M059J (cell line): ENCODE measurements at regions not wholly inside any gene's neighbourhood (a gene's known extent, or its start where the extent isn't known, plus 50 kb on each side); places are given as distances from the start of the nearest gene placed in this dataset.

ENCODE experiments used
- DNase-seq: peaks from one replicate; pipeline ENCODE4 v3.0.0-alpha.2; 2012; ENCODE audit warnings: low read depth

DNA sequence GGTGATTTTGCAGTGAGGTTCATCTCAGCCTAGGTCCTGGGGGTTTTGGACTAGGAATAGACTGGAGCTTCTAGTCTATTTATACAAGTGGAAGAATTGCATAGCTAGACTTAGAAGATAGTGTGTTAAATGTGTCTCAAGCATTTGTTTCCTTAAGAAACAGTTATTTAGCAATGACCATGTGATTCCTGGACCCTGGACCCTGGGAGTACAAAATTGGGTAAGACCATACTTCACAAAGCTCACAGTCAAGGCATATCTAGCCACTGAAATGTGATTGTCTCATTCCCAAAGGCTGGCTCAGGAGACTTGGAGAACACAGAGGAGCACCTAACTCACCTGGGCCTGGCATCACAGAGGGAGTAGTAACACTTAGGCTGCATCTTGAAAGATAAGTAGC, 754.5 kb downstream of the SATB2 start:
- DNase-seq: no peak

DNA sequence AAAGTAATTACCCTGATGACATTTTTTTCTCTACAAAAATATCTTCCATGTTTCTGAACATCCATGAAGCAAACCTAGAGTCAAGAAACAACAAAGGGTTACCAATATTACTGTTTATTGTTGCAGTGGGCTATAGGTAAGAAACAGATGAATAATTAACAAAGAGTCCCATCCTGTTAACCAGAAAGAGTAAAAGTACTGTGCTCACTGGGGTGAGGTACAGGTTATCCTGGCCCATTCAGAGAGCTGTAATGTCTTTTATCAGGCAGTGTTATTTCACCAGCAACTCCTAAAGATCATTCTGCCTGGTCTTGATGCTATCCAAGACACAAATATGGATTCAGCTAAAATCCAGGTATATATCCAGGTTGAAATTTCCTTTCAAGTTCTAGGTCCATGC, 754.9 kb downstream of the SATB2 start:
- DNase-seq: no peak

DNA sequence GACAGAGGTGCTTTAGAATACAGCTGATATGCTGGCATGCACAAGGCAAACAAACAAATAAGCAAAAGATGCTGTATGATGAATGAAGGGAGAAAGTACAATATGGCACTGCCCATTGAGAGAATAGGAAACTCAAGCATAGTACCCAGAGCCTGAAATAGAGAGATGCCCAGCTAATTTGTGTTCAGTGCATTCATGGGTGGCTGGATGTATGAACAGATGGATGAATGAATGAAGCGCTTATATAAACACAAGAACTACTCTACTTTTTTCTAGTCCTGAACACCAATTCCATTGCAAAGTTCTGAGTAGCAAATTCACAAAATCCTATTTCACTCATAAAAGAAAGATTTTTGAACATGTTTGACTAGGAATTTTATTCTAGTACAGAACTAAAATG, 756.3 kb downstream of the SATB2 start:
- no peak for DNase-seq

DNA sequence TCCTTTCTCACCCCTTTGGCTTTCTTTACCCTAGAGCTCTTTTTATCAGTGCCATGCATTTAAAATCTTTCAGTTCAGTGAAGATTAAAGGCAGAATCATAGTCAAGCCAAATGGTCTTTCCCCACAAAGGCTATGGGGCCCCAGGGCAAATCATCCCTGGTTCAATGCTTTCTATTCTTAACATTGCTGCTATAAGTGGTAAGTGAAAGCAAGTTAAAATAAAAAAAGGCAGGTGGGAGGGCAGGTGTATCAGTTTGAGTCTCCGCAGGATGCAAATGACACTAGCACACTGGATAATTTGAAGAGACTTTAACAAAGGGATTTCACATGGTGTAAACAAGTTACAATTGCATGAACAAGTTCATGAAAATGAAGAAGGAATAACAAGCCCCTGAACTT, 757.4 kb downstream of the SATB2 start:
- no peak for DNase-seq

DNA sequence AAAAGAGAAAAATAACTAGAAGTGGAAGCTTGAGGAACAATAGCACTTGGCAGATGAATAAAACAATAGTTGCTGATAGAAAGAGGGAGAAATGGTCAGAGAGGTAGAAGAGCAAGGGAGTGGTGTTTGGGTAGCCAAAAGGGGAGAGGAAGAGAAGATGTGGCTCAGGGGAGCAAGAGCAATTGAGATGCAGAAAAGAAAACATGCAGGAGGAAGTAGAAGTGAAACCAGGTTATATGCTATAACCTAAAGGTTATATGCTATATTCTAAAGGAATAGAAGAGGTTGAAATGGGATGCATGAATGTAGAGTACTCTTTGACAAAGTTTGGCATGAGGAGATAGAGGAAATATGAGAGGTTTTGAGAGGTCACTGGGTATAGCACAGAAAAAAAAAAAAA, 759.5 kb downstream of the SATB2 start:
- DNase-seq: no peak

DNA sequence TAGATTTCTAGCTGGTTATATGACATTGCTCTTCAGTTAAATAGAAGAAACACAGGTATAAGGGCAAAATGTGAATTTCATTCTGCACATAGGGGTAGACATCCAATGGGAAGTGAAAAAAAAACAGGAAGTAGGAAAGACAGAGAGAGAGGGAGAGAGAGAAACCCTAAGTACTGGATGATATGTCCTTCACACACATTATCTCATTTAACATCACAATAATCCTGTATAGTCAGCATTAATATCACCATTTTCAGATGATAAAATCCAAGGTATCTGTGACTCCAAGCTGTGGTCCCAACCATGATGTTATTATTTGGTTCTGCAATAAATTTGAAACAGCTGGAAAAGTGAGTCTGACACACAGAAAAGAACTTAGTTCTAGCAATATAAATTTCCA, 759.9 kb downstream of the SATB2 start:
- no peak for DNase-seq

DNA sequence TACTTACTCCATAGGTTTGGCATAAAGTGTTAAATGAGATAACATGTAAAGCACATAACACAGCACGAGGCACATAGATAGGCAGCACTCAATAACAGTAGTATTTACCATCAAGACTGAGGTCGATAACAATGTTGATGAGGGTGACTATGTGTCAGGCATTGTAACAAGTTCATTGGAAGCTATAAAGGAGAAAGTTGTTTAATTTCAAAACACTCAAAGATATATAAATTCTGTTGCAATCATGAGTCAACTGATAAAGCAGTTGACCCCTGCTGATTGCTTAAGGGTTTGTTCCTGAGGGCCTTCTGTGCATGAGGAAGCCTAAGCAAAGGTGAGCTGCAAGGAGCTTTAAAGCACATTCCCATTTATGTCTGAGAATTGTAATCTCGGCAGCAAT, 760.5 kb downstream of the SATB2 start:
- no peak for DNase-seq

DNA sequence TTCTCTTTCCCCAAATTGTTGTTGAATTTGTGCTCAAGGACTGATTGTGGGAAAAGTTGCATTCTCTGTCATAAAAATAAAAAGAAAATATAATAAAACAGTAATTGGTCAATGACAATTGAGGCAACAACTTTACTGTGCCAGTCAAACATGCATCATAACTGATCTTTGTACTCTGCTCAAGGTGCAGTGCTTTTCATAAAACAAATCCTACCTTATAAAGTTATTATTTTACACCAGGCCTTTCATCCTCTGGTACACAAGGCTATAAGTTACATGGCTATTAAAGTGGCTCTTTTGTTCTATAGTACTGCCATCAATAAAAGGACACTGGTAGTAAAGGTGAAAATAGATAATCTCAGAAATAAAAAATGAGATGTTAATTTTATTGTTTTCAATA, 761.9 kb downstream of the SATB2 start:
- DNase-seq: no peak

DNA sequence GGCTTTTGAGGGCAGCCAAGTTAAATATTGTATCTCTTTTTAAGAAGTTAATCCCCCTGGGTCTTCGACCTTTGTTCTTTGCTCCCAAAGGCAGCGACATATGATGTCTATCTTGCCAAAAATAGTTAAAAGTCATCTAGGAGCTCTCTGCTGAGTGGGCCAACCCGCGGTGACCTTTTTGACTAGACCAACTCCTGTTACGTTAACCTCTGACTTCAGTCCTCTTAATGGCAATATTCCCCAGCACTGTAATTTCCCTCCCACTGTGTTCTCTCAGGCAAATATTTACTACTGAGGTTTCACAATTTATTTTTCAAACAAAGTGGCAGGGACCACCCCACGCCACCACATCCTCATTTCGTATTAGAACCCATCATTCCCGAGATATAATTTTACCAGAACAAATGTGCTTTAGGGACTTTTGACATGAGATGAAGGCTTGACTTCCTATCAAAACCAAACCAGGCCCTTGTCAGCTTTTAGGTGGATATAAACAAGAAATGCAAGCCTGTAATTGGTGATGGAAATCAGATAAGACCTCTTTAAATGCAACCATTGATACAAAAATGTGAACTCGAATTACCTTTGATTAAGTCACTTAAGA, 764.7 kb downstream of the SATB2 start:
- no peak for DNase-seq

DNA sequence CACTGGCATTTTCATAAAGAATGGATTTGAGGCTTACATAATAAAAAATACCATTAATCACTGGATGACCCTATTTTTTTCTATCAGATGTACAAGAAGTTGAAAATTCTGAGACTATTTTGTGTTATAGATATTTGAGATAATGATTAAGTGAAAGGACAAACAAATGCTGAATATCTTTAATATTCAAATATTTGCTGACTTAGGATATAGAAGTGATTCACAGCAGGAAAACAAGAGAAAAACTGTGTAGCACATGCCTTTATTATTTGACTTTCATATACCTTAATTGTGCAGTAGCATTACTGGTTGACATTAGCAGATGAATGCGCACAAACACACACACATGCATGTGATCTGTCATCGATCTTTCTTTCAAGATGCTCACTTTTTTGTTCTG, 766.5 kb downstream of the SATB2 start:
- DNase-seq: no peak

DNA sequence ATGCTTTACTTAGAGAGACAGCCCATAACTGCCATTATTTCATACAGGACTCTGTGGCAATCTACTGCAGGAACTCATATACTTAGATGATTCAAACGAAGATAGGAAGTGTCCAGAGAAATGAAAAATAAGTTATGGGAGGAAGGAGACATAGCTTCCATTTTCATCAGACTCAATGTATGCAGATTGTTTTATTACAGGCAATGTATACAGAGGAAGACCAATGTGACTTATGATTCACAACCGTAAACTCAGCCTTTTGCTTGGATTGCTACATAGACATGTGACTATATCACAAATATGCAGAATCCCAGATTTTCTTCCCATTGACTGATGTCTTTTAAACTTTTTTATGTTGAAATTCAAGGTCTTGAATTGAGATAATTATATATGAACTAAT, 793.4 kb downstream of the SATB2 start:
- DNase-seq: no peak

DNA sequence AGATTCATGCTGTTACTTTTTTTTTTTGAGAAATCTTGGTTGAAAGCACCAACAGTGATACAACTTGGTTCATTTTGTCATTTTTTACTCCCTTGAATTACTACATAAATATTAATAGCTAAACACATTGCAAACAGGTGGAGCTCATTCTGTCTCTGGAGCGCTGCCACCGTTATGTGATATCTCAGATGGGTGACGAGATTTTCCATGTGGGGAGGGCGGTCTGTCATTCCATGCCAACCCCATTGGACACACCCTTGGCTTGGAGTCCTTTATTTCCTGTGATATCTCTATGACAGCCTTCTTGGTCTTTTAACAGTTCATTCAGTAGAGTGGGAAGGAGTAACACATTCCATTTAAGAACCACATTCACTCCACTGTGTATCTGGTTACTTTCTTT, 794.8 kb downstream of the SATB2 start:
- no peak for DNase-seq

DNA sequence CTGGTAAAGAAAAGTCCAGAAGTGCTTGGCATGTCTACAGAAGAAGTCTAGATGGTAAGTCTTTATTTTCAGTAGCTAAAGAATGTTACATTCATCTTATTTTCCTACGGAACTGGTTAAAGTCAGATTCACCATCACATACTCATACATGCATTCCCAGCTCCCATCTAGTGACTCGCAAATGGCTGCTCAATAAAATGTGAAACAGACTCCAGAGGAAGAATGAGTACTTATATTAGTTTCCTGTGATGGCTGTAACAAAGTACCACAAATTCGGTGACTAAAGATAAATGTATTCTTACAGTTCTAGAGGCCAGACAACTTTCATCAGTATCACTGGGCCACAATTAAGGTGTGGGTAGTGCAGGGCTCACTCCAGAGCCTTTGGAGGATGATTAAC, 797.2 kb downstream of the SATB2 start:
- no peak for DNase-seq

DNA sequence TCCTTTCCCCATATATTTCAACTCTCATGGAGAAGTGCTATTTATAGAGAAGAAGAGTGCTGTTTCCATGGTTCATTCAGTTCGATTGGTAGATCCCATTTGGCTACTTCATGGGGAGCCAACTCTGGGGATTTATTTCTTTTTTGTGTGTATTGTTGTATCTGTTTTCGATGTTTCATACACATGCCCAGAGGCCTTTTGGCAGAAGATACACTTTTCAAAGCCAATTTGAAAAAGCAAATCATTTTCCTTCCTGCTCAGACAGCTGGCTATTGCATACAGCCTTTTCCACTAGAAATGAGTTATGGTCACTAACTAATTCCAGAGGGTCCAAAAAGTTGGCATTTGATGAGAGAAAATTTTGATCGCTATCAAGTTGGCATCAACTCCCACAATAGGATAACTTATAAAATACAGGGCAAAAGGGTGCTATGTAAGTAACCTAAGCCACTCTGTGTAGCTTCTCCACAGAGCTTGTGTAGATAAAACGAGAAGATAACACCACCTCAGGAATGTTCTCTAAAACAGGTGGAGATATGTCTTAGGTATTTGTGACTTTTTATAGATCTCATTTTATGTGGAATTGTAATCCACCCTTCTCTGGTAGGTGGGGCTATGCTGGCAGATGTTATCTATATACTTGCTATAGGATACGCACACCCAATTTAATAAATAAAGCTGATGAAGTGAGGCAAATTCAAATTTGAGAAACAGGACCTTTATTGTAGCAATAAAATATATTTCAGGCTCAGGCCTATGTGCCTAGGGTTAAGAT, 798.5 kb downstream of the SATB2 start:
- peak; percentile 1 for DNase-seq

DNA sequence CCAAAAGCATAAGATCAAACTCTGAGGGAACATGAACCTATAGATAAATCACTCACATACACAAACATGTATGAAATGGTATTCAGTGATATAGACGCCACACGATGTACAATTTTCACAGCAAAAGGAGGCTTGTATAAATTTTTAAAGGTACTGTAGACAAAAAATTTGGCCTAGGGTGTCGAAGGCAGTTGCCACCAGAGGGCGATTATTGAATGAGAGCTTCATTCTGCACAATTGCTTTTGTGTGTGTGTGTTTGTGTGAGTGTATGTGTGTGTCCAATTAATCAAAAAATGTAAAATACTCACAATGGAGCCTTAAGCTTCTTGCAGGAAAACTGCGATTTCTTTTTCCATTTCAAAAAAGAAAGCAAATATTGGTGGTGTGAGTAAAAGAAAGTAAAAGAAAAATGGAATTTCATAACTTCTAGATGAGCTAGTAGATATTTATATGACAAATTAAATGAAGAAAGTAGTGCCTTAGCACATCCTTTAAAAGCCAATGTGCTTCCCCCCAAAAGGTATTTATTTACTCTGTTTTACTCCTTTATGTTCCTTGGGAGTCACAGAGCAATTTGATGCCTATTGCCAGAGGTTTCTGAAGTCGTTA, 800.1 kb downstream of the SATB2 start:
- DNase-seq: peak; percentile 24

DNA sequence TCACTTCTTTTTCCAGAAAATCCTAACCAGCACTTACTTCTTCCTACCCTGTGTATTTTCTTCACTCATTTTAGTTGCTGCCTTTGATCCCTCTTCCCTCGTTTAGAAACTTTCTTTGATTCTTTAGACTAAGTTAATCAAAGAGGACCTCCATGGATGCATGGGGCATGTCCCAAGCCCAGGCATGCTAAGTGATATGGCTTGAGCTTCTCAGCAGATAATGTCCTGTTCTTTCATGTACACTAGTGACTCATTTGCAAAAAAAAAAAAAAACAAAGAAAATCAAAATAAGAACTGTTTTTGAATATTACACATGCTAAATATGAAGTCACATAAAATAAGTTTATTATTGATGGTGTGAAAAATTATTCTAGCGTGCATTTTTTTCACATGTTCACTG, 800.9 kb downstream of the SATB2 start:
- no peak for DNase-seq

DNA sequence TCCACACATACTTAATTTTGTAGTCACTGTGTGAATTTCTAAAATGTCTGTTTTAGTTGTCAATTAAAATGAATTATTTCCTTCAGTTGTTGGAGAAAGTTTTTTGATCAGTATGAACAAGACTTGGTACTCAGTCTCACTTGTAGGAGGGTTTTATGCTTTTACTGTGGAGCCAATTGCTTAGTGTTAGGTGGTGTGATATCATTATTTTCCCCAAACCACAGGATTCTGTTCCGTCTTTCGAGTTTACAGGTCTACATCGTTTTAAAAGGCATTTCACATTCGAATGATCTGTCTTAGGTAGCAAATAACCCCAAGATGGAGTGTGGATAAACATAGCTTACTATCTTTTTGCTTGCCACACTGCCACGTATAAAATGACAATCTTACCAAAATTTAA, 803.1 kb downstream of the SATB2 start:
- no peak for DNase-seq

DNA sequence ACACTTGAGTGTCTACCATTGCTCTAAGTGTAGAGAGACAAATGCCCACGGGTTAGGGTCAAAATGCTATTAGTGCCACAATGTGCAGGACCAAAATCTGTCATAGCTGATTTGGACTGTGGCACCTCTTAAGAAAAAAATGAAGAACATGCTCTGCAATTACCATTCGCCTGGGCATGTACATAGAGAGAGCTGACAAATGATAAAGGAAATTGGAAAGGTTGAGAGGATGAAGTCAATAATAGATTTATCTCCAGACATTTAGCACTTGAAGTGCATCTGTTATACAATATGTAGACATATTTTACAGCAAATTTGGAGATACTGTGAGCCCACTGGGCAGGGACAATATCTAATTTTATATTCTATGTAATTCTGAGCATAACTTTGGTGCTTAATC, 804.4 kb downstream of the SATB2 start:
- no peak for DNase-seq

DNA sequence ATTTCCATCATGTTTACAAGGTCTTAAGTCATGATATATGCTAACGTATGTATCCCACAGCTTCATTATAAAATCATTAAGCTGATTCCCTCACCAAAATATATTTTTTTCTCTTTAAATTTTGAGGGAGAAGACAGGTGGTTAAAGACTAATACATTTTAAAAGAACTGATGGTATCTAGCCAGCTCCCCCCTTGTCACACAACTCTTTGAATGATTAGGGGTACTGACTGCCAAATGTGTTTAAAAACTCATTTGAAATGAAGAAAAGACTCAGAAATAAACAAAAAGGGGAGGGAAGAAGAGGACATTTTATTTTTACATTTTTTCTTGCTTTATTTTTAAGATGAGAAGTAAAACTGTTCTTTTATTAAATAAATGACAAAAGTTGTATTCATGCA, 805.3 kb downstream of the SATB2 start:
- DNase-seq: no peak

DNA sequence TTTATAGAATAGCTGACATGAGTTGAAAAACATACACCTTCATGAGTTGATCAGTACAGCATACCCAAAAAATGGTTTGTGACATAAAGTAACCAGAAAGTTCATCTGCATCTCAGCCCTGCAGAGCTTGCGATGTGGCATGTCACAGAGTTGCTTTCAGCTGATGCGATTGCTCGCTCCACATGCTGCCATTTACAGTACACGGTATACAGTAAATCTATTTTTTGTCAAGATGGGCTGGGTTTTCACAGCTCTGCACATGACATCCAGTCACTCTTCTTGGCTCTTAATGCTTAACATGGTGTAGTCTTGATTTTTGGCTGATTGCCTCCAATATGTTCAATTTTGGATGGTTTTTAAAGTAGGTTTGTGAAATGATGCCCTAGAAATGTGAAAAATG, 811.9 kb downstream of the SATB2 start:
- DNase-seq: no peak

DNA sequence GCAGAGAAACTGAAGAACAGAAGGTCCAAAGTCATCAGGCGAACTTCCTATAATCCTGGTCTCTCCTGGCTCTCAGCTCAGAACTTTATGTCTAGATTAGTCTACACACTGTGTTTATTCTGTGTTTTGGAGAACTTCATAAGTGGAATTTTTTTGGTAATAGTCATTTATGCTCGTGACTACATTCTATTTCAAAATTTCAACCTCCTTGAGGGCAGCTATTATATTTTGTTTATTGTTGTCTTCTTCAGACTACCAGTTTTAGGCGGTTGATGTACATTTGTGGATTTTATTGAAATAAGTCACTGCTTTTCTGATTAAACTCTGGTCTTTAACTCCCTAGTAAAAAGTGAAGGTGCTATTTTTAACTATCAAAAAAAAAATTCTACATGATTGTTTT, 816.6 kb downstream of the SATB2 start:
- DNase-seq: peak; percentile 30

DNA sequence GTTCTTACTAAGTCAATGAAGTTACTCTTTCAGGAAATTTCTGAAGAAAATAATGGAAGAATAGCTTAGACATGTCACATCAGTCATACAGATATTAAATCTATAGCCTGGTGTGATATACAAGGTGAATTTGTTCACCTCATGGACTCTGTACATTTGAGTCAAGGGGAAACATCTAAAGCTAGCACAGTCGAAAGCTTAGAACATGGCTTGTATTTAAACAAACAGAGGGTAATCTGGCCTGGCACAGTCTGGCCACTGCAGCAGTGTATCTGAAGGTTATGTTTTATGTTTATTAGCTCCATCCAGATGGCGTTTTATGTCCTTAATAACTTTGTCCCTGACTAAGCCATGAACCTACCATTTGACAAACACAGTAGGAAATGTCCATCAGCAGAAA, 817.3 kb downstream of the SATB2 start:
- DNase-seq: no peak

DNA sequence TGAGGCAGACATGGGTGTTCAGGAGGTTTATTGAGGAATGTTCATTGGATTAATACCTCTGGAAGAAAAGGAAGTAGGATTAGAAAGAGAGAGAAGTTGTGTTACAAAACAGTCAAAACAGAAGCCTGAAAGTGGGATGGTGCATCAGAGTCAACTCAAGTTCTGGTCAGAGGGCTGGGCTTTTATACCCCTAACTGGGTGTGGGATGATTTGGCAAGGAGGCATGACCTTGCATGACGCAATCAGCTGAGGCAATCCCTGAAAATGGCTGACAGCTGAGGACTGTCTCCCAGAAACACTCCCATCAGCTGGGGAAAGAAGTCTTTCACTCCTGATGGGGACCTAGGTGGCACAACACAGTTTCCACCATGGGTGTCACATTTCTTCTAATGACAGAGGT, 818.2 kb downstream of the SATB2 start:
- DNase-seq: no peak

DNA sequence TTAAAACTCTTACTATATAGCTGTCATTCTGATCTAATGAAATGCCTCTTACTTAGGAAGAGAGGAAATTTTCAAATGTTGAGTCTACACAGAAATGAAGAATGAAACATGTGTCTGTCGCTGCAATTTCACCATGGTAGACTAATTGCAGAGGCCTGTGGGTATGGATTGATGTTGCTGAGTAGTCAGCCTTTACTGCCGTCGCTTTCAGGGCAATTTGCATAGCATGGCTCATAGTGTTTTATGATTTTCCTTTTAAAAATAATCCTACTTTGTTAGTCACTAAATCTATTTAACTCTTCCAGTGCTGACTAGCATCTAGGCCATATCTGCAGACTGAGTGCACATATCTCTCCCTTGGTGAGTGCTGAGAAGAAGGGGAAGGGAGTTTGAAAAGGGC, 819.2 kb downstream of the SATB2 start:
- DNase-seq: no peak
